HAP-1 (cell line): ENCODE measurements at regions not wholly inside any gene's neighbourhood (a gene's known extent, or its start where the extent isn't known, plus 50 kb on each side); places are given as distances from the start of the nearest gene placed in this dataset.

Experiments used
- DNase-seq, 2 experiments: peaks; one replicate each; pipeline ENCODE4 v3.0.0-alpha.2; 2016 to 2020; ENCODE audit warnings: low spot score in 2 of 2
- H3K27me3 ChIP-seq: fragments of 250-450 bp; sonication (Bioruptor Pico); 2 replicates; pipeline ENCODE4 v1.5.1; 2020; ENCODE audit warnings: low read depth, mild to moderate bottlenecking, moderate library complexity
- H3K36me3 ChIP-seq: fragments of 250-450 bp; sonication (Bioruptor Pico); replicated peaks from 2 replicates; pipeline ENCODE4 v1.5.1; 2020; ENCODE audit warnings: mild to moderate bottlenecking
- H3K4me1 ChIP-seq: fragments of 250-450 bp; sonication (Bioruptor Pico); 2 replicates; pipeline ENCODE4 v1.5.1; 2020; ENCODE audit warnings: mild to moderate bottlenecking
- H3K4me3 ChIP-seq: fragments of 250-450 bp; sonication (Bioruptor Pico); 2 replicates; pipeline ENCODE4 v1.5.1; 2020; ENCODE audit warnings: mild to moderate bottlenecking, moderate library complexity
- H3K9me3 ChIP-seq: fragments of 250-450 bp; sonication (Bioruptor Pico); 2 replicates; pipeline ENCODE4 v1.5.1; 2020; ENCODE audit warnings: mild to moderate bottlenecking, moderate library complexity
- in situ Hi-C: fragments of 300-500 bp; cut with MboI; formaldehyde crosslinking; loops from 3 replicates; pipeline ENCODE4 v1.14.3; 2020; ENCODE audit warnings: low sequenced_read_pairs, inconsistent platforms, mixed read lengths

DNA sequence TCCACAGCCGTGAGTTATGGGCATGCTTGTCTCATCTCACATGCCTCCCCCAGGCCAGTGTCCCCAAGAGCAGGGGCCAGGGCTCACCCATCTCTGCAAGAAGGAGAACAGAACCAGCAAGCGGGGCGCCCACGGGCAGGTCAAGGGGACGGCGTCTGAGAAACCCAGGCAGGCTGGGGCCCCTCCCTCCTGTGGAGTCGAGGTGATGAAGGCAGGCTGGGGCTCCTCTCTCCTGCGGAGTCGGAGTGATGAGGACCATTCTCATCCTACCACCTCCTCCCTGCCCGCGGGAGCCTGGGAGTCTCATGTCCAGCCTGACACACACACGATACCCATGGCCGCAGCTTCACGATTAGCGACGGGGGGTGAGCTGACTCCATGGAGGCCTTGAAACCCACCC is 141.9 kb downstream of the CTTN start:
- Histone ChIP-seq H3K4me3 (no peak overlapping the region), H3K9me3 (no peaks in the 10 kb centered on the region), H3K27me3 (no peaks in the 10 kb centered on the region), H3K36me3 (no peaks in the 10 kb centered on the region), H3K4me1 (no peaks in the 10 kb centered on the region)
- DNase-seq: no peak
- in situ Hi-C loops: no loop called here

DNA sequence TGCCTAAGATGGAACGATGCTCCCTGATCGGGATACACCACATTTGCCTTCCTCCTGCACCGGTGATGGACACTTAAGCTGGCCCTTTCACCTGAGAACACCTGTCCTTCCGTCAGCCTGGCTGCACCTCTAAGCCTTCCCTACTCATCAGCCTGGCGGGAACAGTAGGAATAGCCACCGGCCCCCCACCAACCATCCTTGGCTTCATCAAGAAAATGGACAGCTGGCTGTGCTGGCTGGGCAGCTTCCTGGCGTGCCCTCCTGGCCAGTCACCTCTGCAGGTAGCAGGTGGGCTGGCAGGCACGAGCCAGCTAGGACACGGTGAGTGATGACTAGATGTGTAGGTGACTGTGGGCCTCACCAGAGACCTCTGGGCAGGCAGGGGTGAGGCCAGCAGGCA is 142.8 kb downstream of the CTTN start:
- H3K4me3 ChIP-seq: no peak overlapping the region
- H3K9me3 ChIP-seq: no peaks in the 10 kb centered on the region
- no peaks in the 10 kb centered on the region for H3K4me1 ChIP-seq
- no peaks in the 10 kb centered on the region for H3K36me3 ChIP-seq
- in situ Hi-C loops: no loop called here
- DNase-seq: no peak
- H3K27me3 ChIP-seq: no peaks in the 10 kb centered on the region

DNA sequence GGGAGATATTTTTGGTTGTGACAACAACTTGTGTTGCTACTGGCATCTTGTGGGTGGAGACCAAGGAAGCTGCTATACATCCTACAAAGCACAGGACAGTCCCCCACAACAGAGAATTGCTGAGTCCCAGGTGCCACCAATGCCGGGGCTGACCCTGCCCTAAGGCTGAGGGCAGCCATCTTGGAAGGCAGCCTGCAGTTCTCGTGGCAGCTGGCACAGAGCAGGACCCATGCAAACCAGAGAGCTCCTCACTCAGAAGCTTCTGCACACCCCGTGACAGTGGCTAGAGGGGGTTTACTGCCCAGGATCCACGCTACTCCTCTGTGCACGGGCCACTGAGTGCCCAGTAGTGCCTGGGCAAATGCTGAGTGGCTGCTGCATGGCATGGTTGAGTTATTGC is 143.4 kb downstream of the CTTN start:
- Histone ChIP-seq H3K27me3 (no peaks in the 10 kb centered on the region), H3K9me3 (no peaks in the 10 kb centered on the region), H3K36me3 (no peaks in the 10 kb centered on the region), H3K4me3 (no peak overlapping the region), H3K4me1 (no peaks in the 10 kb centered on the region)
- no peak for DNase-seq
- in situ Hi-C loops: no loop called here

DNA sequence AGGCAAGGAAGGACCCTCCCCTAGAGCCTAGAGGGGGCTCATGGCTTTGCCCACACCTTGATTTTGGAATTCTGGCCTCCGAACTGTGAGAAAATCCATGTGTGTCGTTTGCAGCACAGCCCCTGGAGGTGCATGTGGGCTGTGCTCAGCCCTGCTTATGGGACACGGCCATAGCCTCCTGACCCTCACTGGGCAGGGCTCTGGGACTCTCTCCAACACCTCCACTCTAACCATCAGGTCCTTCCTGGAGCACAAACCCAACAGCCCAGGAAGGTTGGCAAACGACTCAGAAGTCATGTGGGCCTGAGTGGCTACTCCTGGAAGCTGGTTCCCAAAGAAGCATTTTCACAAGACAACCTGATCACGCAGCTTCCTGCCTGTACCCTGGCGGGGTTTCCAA is 144.1 kb downstream of the CTTN start:
- H3K4me3 ChIP-seq: no peak overlapping the region
- H3K4me1 ChIP-seq: no peaks in the 10 kb centered on the region
- in situ Hi-C loops: no loop called here
- no peak for DNase-seq
- no peaks in the 10 kb centered on the region for H3K27me3 ChIP-seq
- H3K36me3 ChIP-seq: no peaks in the 10 kb centered on the region
- no peaks in the 10 kb centered on the region for H3K9me3 ChIP-seq

DNA sequence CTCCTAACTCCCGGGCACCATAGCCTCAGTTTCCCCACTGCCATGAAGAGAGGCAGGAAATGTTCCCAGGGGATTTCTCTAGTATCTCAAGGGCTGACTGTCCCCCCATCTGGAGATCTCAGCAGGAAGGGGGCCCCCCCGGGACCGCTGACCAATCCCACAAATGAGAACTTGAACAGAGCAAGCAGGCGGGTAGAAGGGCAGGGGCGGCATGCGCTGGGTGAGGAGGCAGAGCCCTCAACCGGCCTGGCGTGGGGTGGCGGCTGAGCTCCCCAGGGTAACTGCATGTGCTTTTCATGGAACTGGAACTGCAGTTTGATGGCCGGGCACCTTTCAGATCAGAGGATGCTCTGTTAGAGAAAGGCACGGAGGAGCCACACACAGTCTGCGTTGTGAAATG is 144.5 kb downstream of the CTTN start:
- DNase-seq: no peak
- in situ Hi-C loops: no loop called here
- Histone ChIP-seq H3K9me3 (no peaks in the 10 kb centered on the region), H3K27me3 (no peaks in the 10 kb centered on the region), H3K4me1 (no peaks in the 10 kb centered on the region), H3K36me3 (no peaks in the 10 kb centered on the region), H3K4me3 (no peak overlapping the region)

DNA sequence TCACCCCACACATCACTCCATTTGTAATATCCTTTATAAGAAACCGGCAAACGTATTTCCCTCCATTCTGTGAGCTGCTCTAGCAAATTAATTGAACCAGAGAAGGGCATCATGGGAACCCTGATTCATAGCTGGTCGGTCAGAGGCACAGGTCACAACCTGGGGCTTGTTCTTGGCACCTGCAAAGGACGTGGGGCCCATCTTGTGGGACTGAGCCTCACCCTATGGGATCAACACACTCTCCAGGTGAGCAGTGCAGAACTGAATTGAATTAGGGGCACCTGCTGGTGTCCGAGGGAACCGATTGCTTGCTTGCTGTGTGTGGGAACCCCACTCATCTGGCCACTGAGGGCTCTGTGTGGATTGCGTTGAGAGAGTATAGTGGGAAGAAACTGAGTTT is 145.3 kb downstream of the CTTN start:
- no peaks in the 10 kb centered on the region for H3K36me3 ChIP-seq
- no peaks in the 10 kb centered on the region for H3K27me3 ChIP-seq
- DNase-seq: no peak
- H3K9me3 ChIP-seq: no peaks in the 10 kb centered on the region
- H3K4me3 ChIP-seq: no peak overlapping the region
- in situ Hi-C loops: no loop called here
- H3K4me1 ChIP-seq: no peaks in the 10 kb centered on the region

DNA sequence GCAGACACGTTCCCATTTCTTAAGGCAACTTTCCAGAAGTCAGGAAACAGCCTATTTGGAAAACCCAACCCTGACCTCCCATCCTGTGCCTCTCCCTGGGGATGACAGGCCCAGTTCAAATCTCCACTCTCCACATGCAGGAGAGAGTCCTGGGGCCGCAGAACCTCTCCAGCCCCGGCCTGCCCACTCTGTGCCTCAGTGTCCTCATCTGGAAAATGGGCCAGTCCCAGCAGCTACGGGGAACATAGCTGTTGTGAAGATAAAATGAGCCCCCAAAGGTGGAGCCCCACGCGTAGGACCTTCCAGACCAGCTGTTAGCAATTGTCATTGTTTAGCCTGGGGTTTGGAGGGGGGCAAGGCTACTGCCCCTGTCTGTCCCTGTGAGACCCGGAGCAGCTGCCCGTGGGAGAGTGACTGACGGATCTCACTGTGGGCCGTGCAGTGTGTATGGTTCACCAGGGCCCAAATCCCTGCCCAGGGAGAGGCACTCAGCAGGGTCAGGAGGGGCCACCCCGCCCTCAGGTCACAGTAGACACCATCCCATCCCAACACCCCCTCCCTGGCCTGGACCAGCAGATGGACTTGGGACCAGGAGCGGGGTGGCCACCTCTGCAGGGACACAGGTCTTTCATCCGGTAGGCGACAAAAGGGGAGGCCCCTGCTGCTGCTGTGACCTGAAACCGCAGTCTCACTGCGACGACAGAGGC is 145.9 kb downstream of the CTTN start:
- Histone ChIP-seq H3K36me3 (no peaks in the 10 kb centered on the region), H3K4me3 (no peak overlapping the region), H3K27me3 (no peaks in the 10 kb centered on the region), H3K4me1 (no peaks in the 10 kb centered on the region), H3K9me3 (no peaks in the 10 kb centered on the region)
- DNase-seq: no peak
- in situ Hi-C loops: no loop called here

DNA sequence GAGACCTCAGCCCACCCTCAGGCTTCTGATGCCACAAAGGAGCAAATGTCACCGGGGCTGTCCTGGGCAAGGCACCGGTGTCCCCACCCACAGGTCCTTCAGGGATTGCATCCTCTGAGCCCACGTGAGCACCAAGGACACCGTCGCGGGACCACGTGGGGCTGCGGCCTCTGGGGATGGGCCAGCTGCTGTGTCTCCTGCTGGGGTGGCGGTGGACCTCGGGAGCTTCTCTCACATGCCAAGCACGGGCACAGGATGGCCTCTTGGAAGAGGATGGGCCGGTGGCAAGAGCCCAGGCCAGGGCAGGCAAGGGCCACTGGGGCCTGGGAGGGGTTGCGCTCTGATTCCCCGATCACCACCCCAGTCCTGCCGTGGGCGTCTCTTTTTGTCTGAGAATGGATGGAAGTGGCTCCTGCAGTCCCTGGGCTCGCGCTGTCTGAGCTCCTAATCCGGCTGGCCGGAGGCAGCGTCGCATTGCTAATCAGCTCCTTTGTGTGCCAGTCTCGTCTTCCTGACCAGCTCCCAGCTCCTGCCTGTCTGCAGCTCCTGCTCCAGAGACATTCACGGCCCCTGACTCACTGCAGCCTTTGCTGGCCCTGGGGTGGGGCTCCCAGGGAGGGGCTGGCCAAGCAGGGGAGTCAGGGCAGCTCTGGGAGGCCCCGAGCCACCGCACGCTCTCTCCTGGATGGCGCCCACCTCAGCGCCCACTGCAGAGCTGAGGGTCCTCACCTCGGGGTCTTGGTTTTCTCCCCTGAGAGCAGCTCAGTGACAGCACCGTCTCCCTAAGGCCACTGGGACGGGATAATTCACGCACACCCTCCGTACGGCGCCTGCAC is 146.7 kb downstream of the CTTN start:
- no peak for DNase-seq
- in situ Hi-C loops: no loop called here
- Histone ChIP-seq H3K4me3 (no peak overlapping the region), H3K4me1 (no peaks in the 10 kb centered on the region), H3K36me3 (no peaks in the 10 kb centered on the region), H3K9me3 (no peaks in the 10 kb centered on the region), H3K27me3 (no peaks in the 10 kb centered on the region)

DNA sequence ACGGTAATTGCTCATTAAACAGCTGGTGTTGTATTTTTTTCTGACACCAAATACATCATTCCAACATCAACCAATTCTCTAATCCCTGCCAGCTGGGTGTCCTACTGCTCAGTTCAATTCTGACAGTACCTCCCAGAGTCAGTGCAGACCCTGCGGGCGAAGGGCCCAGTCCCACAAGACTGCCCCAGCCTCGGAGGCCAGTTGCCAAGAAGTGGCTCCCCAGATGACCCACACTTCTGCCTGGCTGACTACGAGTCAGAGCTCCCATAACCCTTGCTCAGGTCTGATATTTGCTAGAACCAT is 147.2 kb downstream of the CTTN start:
- Histone ChIP-seq H3K9me3 (no peaks in the 10 kb centered on the region), H3K36me3 (no peaks in the 10 kb centered on the region), H3K27me3 (no peaks in the 10 kb centered on the region), H3K4me3 (no peak overlapping the region), H3K4me1 (no peaks in the 10 kb centered on the region)
- DNase-seq: no peak
- in situ Hi-C loops: no loop called here

DNA sequence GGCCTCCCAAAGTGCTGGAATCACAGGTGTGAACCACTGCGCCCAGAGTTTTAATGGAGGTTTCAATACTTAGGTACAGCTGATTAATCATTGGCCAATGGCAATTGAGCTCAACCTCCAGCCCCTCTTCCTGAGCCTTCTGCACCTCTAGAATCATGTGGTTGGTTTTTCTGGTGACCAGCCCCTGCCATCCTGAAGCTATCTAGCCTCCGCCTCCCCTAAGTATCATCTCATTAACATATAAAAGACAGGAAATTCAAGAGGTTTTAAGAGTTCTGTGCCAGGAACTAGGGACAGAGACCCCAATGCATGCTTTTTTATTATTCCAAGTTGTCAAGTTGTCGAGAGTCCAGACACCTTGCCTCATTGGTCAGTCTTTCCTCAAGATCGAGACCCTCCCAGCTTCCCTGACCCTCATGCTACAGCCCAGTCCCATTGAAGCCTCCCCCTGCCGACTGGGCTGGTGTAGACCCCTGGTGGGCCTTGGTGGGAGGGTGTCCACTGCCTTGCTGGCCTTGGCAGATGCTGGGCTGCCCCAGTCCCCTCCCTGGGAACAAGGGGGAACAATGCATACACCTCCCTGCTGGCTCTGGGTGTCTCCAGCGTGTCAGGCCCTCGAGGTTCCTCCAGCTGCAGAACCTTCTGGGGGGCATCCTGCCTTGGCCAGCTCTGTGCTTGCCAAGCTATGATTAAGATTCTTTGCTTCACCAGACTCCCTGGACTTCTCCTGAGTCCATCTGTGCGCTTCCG is 148.0 kb downstream of the CTTN start:
- DNase-seq: no peak
- no peaks in the 10 kb centered on the region for H3K4me1 ChIP-seq
- H3K36me3 ChIP-seq: no peaks in the 10 kb centered on the region
- H3K27me3 ChIP-seq: no peaks in the 10 kb centered on the region
- in situ Hi-C loops: no loop called here
- no peak overlapping the region for H3K4me3 ChIP-seq
- no peaks in the 10 kb centered on the region for H3K9me3 ChIP-seq

DNA sequence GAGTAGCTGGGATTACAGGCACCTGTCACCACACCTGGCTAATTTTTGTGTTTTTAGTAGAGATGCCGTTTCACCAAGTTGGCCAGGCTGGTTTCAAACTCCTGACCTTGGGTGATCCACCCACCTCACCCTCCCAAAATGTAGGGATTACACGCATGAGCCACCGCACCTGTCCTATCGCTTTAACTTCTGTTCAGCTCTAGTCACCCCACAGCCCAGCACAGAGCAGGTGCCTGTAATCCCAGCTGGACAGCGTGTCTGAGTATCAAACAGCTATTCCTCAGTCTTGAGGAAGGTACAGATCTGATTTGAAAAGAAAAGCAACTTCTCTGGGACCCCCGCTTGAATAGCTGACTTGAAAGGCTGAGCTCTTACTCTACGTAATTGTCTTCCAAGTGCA is 149.1 kb downstream of the CTTN start:
- H3K9me3 ChIP-seq: no peaks in the 10 kb centered on the region
- H3K4me1 ChIP-seq: no peaks in the 10 kb centered on the region
- DNase-seq: no peak
- H3K36me3 ChIP-seq: no peaks in the 10 kb centered on the region
- in situ Hi-C loops: no loop called here
- H3K4me3 ChIP-seq: no peak overlapping the region
- H3K27me3 ChIP-seq: no peaks in the 10 kb centered on the region

DNA sequence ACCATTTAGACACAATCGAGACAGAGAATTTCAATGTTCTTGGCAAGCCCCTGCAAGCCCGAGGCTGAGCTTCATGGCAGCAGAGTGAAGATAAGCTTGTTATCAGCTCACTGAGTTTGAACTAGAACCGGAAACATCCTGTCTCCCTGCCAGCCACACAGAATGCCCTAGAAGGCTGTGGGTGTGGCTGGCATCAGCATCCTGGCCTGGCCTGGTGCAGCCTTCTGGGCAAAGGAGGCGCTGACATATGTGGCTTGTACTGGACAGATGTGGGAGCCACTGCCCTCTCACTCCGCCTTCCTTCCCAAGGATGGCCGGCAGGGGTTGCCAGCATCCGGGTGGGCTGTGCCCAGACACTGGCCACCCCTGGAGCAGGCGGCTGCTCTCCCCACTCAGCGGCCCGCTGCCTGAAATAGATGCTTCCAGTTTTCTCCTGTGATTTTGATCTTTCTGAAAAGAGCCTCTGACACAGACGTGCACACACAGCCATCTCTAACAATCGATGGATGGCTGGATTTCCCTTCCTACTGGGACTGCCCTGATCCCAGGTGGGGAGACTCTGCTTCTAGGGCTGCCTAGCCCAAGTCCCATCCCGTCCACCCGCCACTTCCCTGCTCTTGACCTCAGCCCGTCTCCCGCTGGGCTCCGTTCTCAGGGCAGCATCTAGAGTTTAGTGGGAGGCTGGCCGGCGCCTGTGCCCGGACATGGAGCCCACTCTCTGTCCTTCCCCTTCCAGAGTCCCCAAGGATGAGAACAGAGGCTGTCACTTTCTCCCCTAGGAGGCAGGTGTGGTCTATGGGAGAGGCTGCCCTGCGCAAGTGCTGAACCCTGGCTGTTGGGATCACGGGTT is 149.7 kb downstream of the CTTN start:
- in situ Hi-C loops: no loop called here
- Histone ChIP-seq H3K36me3 (no peaks in the 10 kb centered on the region), H3K4me3 (no peak overlapping the region), H3K27me3 (no peaks in the 10 kb centered on the region), H3K9me3 (no peaks in the 10 kb centered on the region), H3K4me1 (no peaks in the 10 kb centered on the region)
- DNase-seq: no peak

DNA sequence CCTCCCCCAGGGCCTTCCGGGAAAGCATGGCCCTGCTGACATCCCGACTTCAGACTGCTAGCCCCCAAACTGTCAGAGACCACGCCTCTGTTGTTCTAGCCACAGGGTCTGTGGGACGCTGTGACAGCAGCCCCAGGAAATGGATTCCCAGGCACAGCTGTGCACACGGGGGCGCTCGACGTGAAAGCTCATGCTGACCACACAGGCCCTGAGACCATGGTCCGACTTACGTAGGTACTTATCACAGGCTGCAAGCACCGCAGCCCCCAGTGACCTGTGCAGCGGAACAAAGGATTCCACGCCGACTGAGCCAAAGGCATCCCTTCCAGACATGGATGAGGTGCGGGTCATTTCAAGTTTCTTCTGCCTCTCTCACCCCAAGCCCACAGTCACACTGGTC is 150.6 kb downstream of the CTTN start:
- Histone ChIP-seq H3K36me3 (no peaks in the 10 kb centered on the region), H3K4me1 (no peaks in the 10 kb centered on the region), H3K27me3 (no peaks in the 10 kb centered on the region), H3K9me3 (no peaks in the 10 kb centered on the region), H3K4me3 (no peak overlapping the region)
- no peak for DNase-seq
- in situ Hi-C loops: no loop called here
